HG03342 (cell line): ENCODE measurements at regions not wholly inside any gene's neighbourhood (a gene's known extent, or its start where the extent isn't known, plus 50 kb on each side); places are given as distances from the start of the nearest gene placed in this dataset.

Experiments used
- ATAC-seq: cut with Tn5 transposase; IDR thresholded peaks from one replicate; pipeline ENCODE4 v1.9.1; 2021; ENCODE audit warnings: mild to moderate bottlenecking, moderate library complexity; ENCODE audit not compliant: unreplicated experiment

GRCh38 chrX:147828719-147829118 is 83.0 kb upstream of the FMR1 start:
- ATAC-seq = no peak

GRCh38 chrX:147832707-147833348 is 78.9 kb upstream of the FMR1 start:
- peak; percentile 91 for ATAC-seq

- ATAC-seq = peak; percentile 55
These were observed 73.1 kb upstream of the FMR1 start for GRCh38 chrX:147838465-147839131.

GRCh38 chrX:147846676-147847075 is 65.0 kb upstream of the FMR1 start:
- no peak for ATAC-seq

- no peak for ATAC-seq
These were observed 63.7 kb upstream of the FMR1 start for GRCh38 chrX:147847999-147848398.

GRCh38 chrX:147848543-147849443 is 62.9 kb upstream of the FMR1 start:
- no peak for ATAC-seq

- peak; percentile 86 for ATAC-seq
These were observed 60.8 kb upstream of the FMR1 start for GRCh38 chrX:147850875-147851274.

- no peak for ATAC-seq
These were observed 58.0 kb upstream of the FMR1 start for GRCh38 chrX:147853701-147854100.

GRCh38 chrX:147859666-147860065 is 52.1 kb upstream of the FMR1 start:
- no peak for ATAC-seq
